NCI-H1417 (cell line): ENCODE measurements at regions not wholly inside any gene's neighbourhood (a gene's known extent, or its start where the extent isn't known, plus 50 kb on each side); places are given as distances from the start of the nearest gene placed in this dataset.
"Not testable (repeated sequence)": the region's sequence is repeated elsewhere in the genome, so short reads cannot be mapped to it uniquely, and the experiment has no call there.

ENCODE experiments used
- DNase-seq, 3 experiments: peaks; one replicate each; lab custom pipeline; 2025; lab: John Stamatoyannopoulos, UW

DNA sequence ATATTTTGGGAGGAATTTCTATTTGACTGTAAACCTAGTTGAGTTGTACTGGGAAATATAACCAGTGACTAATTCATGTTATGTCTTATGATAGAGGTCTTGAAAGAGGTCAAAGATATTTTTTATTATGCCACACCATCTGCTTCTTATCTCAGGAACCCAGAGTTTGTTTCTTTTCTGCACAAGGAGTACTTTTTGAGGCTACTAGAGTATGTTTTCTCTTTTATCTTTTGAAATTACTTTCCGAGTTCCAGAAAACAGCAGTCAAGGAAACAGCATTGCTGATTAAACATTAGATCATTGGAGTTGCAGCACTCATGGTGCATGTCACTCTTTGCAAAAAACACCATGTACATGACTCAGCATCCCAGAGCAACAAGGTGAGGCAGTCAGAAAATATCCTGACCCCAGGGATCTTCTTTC lies 645.8 kb upstream of the NR2F2 start:
- DNase-seq, result no peak

DNA sequence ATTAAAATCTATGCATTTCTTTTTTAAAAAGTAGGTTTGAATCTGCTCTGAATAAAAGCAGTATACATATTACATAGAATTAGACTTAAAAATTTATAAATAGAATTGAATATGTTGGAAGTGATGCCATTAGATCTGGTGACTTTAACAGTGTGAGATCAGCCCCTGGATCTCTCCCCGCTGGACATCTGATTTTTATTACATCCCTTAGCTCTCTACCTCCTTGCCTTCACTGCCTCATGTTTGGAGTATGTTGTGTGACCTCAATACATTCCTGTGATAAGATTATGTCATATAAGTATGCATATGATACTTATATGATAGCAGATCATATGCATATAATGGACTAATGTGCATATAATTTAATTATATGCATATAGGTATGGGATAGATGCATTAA lies 643.4 kb upstream of the NR2F2 start:
- no peak for DNase-seq

- DNase-seq, result no peak
These were observed 642.8 kb upstream of the NR2F2 start for GRCh38 chr15:95687686-95688085.

GRCh38 chr15:95690631-95691340 lies 639.7 kb upstream of the NR2F2 start:
- no peak for DNase-seq

DNA sequence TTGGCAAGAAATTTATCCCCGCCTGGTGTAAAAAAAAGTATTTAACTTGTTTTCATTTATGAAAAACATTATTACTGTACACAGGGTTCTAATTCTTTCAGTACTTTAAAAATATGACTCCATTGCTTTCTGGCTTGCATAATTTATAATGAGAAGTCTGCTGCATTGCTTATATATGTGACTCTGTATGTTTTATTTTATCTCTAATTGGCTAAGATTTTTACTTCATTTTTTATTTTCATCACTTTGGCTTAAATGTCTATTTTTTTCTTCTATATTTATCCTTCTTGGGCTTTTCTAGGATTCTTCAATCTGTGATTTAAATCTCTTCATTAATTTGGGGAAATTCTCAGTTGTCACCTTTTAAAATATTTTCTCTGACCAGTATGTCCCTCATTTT lies 636.6 kb upstream of the NR2F2 start:
- DNase-seq, result no peak

GRCh38 chr15:95698230-95698629 lies 632.3 kb upstream of the NR2F2 start:
- DNase-seq, result no peak

- no peak for DNase-seq
These were observed 631.5 kb upstream of the NR2F2 start for GRCh38 chr15:95698951-95699350.

DNA sequence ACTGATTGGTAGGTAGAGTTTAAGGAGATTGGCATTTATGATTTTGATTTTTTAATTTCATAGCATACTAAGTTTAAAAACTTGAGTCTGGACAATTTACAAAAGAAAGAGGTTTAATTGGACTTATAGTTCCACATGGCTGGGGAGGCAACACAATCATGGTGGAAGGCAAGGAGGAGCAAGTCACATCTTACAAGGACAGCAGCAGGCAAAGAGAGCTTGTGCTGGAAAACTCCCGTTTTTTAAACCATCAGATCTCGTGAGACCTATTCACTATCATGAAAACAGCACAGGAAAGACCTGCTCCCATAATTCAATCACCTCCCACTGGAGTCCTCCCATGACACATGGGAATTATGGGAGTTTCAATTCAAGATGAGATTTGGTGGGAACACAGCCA lies 630.9 kb upstream of the NR2F2 start:
- no peak for DNase-seq

DNA sequence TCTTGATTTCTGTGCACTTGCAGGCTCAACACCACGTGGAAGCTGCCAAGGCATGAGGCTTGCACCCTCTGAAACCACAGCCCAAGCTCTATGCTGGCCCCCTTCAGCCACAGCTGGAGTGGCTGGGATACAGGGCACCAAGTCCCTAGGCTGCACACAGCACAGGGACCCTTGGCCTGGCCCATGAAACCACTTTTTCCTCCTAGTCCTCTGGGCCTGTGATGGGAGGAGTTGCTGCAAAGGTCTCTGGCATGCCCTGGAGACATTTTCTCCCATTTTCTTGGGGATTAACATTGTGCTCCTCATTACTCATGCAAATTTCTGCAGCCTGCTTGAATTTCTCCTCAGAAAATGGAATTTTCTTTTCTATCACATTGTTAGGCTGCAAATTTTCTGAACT lies 629.8 kb upstream of the NR2F2 start:
- not testable (repeated sequence) for DNase-seq

DNA sequence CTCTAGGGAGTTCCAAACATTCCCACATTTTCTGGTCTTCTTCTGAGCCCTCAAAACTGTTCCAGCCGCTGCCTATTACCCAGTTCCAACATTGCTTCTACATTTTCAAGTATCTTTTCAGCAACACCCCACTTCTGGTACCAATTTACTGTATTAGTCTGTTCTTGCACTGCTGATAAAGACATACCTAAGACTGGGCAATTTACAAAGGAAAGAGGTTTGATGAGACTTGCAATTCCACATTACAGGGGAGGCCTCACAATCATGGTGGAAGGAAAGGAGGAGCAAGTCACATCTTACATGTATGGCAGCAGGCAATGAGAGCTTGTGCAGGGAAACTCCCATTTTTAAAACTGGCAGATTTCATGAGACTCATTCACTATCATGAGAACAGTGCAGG lies 629.1 kb upstream of the NR2F2 start:
- DNase-seq, result no peak

DNA sequence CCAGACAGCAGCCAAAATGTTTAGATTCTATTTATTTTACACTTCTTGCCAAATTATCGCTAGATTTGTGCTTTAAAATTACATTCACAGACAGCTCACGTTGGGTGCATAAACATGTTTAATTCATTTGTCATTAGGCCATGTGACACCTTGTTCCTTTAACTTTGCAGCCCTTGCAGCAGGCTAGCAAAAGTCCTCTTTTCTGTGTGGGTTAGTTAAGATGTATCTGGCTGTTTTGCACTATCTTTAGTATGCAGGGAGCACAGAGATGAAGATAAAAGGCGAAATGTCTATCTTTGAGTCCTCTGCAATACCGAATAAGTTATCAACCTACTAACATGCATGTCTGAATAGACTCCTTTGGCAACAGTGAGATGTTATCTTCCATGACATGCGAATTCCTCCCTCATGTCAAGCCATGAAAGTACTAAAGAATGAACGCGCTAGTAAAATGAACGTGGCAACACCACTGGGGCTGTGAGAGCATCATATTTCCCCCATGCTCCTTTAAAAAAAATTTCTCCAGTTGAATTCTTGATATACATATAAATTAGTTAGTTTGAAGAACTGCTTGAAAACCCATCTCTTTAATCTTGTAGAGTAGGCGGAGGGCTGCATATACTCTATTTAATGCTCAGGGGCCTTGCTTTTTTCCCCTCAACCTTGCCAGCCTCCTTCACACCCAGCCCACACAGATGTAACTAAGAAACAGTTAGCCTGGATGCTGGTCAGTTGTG lies 620.4 kb upstream of the NR2F2 start:
- DNase-seq, result no peak

- DNase-seq, result no peak
These were observed 617.7 kb upstream of the NR2F2 start for GRCh38 chr15:95712785-95713184.

GRCh38 chr15:95713324-95713723 lies 617.2 kb upstream of the NR2F2 start:
- DNase-seq, result no peak

GRCh38 chr15:95715116-95715903 lies 615.2 kb upstream of the NR2F2 start:
- no peak for DNase-seq

- DNase-seq, result peak in 2 of 3 experiments; percentile 33 to 67
These were observed 614.4 kb upstream of the NR2F2 start for GRCh38 chr15:95715906-95716656.

- no peak for DNase-seq
These were observed 613.8 kb upstream of the NR2F2 start for GRCh38 chr15:95716708-95717107.

- no peak for DNase-seq
These were observed 612.1 kb upstream of the NR2F2 start for GRCh38 chr15:95718441-95718840.

- no peak for DNase-seq
These were observed 605.4 kb upstream of the NR2F2 start for GRCh38 chr15:95724908-95725633.

- no peak for DNase-seq
These were observed 603.6 kb upstream of the NR2F2 start for GRCh38 chr15:95726891-95727290.

DNA sequence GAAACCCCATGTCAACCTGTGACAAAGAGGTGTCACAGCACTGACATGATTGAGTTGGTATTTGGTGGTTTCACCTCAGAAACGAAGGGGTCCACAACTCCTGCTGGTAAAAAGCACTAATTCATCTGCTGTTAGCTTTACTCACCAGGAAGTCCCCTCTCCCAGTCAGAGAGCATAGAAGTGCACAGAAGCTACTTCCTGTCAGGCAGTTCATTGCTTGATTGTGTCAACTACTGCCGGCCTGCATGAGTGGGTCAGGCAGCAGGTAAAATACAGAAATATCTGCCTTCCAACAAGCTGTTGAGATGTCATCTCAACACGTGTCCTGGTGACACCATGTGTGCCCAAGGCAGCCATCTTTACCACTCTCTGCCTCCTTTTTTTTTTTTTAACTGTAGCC lies 596.6 kb upstream of the NR2F2 start:
- no peak for DNase-seq
